ENCODE measurements at regions not wholly inside any gene's neighbourhood (a gene's known extent, or its start where the extent isn't known, plus 50 kb on each side); places are given as distances from the start of the nearest gene placed in this dataset.

DNA sequence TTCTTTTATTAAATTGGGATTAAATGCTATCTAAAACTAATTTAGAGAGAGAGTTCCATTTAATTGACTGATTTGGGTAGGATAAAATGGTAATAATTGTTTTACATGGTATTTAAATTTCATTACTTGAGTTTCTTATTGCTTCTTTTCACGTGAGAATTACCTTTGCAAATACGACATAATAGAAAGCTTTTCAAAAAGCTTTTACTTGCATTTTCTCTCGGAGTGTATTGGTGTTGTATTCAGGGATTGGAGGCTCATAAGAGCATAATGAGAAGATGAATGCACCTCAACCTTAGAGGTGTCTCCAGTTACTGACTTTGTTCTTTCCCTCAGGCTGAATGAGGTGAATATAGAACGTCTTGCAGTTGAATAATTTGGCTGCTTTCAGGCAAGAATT, 67.4 kb upstream of the CPHXL start:
- Histone ChIP-seq H3K4me3 (ENCODE audit: low read depth, low read length) (no peak overlapping the region), H3K36me3 (replicated peaks) (no peaks in the 10 kb centered on the region), H3K27ac (no peak overlapping the region), H3K27me3 (replicated peaks) (no peaks in the 10 kb centered on the region)
- TF ChIP-seq, protein P1, sequence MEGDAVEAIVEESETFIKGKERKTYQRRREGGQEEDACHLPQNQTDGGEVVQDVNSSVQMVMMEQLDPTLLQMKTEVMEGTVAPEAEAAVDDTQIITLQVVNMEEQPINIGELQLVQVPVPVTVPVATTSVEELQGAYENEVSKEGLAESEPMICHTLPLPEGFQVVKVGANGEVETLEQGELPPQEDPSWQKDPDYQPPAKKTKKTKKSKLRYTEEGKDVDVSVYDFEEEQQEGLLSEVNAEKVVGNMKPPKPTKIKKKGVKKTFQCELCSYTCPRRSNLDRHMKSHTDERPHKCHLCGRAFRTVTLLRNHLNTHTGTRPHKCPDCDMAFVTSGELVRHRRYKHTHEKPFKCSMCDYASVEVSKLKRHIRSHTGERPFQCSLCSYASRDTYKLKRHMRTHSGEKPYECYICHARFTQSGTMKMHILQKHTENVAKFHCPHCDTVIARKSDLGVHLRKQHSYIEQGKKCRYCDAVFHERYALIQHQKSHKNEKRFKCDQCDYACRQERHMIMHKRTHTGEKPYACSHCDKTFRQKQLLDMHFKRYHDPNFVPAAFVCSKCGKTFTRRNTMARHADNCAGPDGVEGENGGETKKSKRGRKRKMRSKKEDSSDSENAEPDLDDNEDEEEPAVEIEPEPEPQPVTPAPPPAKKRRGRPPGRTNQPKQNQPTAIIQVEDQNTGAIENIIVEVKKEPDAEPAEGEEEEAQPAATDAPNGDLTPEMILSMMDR (IDR thresholded peaks at IDR 0.05; ENCODE audit: low read depth, low read length, missing control alignments), result no peak
- in situ Hi-C loops (cut with HindIII; ENCODE audit: low pct_ligation_motif_present, low sequenced_read_pairs), result no loop called here
- DNase-seq, result no peak

GRCh38 chr16:75794426-75794825, 68.1 kb upstream of the CPHXL start:
- Histone ChIP-seq H3K36me3 (replicated peaks) (no peaks in the 10 kb centered on the region), H3K4me3 (ENCODE audit: low read depth, low read length) (no peak overlapping the region), H3K27ac (no peak overlapping the region), H3K27me3 (replicated peaks) (no peaks in the 10 kb centered on the region)
- DNase-seq, result no peak
- TF ChIP-seq, protein P1 (IDR thresholded peaks at IDR 0.05; ENCODE audit: low read depth, low read length, missing control alignments), result no peak
- in situ Hi-C loops (cut with HindIII; ENCODE audit: low pct_ligation_motif_present, low sequenced_read_pairs), result no loop called here

GRCh38 chr16:75798714-75799113, 72.4 kb upstream of the CPHXL start:
- no peak for DNase-seq
- H3K36me3 ChIP-seq (replicated peaks), result no peaks in the 10 kb centered on the region
- in situ Hi-C loops (cut with HindIII; ENCODE audit: low pct_ligation_motif_present, low sequenced_read_pairs), result no loop called here
- H3K27me3 ChIP-seq (replicated peaks), result no peaks in the 10 kb centered on the region
- H3K27ac ChIP-seq, result no peak overlapping the region
- H3K4me3 ChIP-seq (ENCODE audit: low read depth, low read length), result no peak overlapping the region
- TF ChIP-seq, protein P1 (IDR thresholded peaks at IDR 0.05; ENCODE audit: low read depth, low read length, missing control alignments), result no peak

DNA sequence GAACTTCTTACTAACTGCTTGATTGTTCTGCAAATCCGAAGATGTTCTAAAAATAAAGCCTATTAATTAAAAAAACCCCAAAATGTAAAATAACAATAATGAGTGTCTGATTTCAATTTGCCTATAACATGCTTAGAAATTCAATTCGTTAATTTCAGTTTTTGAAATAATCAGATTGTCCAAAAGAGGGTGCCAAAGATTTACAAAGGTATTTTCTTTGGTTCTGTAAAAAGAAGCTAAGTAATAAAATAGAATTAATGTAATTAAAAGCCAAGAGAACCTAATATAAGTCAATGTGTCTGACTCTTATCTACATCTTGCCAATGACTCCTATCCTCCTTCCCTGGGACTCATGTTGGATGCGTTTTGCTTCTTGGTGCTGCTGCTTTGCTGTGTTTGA, 75.0 kb upstream of the CPHXL start:
- H3K27me3 ChIP-seq (replicated peaks), result no peaks in the 10 kb centered on the region
- H3K36me3 ChIP-seq (replicated peaks), result no peaks in the 10 kb centered on the region
- in situ Hi-C loops (cut with HindIII; ENCODE audit: low pct_ligation_motif_present, low sequenced_read_pairs), result no loop called here
- H3K4me3 ChIP-seq (ENCODE audit: low read depth, low read length), result no peak overlapping the region
- no peak for DNase-seq
- no peak overlapping the region for H3K27ac ChIP-seq
- TF ChIP-seq, protein P1 (IDR thresholded peaks at IDR 0.05; ENCODE audit: low read depth, low read length, missing control alignments), result no peak

DNA sequence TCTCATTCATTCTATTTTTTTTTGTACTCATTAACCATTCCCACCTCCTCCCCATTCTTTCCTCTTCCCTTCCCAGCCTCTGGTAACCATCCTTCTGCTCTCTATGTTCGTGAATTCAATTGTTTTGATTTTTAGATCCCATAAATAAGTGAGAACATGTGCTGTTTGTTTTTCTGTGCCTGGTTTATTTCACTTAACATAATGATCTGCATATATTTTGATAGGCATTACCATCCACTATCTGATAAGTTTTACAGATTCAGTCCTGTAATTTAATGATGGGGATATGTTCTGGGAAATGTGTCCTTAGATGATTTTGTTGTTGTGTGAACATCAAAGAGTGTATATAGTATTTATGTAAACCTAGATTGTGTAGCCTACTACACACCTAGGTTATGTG, 77.5 kb upstream of the CPHXL start:
- no peaks in the 10 kb centered on the region for H3K36me3 ChIP-seq (replicated peaks)
- H3K27ac ChIP-seq, result no peak overlapping the region
- TF ChIP-seq, protein P1 (IDR thresholded peaks at IDR 0.05; ENCODE audit: low read depth, low read length, missing control alignments), result no peak
- no peak for DNase-seq
- in situ Hi-C loops (cut with HindIII; ENCODE audit: low pct_ligation_motif_present, low sequenced_read_pairs), result no loop called here
- H3K27me3 ChIP-seq (replicated peaks), result no peaks in the 10 kb centered on the region
- H3K4me3 ChIP-seq (ENCODE audit: low read depth, low read length), result no peak overlapping the region

DNA sequence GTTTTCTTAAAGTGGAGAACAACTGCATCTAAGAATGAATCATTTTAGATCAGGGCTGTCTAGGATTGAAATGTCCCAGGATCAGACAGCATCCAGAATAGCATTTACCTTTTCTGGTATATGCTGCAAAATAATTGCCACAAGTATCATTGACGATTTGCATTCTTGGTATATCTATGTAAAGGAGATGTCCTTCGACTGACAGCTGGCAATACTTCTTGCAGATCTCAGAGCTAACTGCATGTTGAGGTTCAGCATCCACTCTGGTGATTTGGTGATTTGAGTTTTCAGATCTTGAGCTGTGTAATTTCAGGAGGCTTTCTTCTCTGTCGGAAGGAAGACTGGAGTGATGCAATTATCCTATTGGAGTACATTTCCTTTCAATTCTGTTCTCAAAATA, 78.1 kb upstream of the CPHXL start:
- no peak overlapping the region for H3K27ac ChIP-seq
- no peak for DNase-seq
- in situ Hi-C loops (cut with HindIII; ENCODE audit: low pct_ligation_motif_present, low sequenced_read_pairs), result no loop called here
- no peaks in the 10 kb centered on the region for H3K27me3 ChIP-seq (replicated peaks)
- no peak overlapping the region for H3K4me3 ChIP-seq (ENCODE audit: low read depth, low read length)
- TF ChIP-seq, protein P1 (IDR thresholded peaks at IDR 0.05; ENCODE audit: low read depth, low read length, missing control alignments), result no peak
- no peaks in the 10 kb centered on the region for H3K36me3 ChIP-seq (replicated peaks)

All from brain microvascular endothelial cell (primary cell).